ENCODE measurements at regions not wholly inside any gene's neighbourhood (a gene's known extent, or its start where the extent isn't known, plus 50 kb on each side); places are given as distances from the start of the nearest gene placed in this dataset.

DNA sequence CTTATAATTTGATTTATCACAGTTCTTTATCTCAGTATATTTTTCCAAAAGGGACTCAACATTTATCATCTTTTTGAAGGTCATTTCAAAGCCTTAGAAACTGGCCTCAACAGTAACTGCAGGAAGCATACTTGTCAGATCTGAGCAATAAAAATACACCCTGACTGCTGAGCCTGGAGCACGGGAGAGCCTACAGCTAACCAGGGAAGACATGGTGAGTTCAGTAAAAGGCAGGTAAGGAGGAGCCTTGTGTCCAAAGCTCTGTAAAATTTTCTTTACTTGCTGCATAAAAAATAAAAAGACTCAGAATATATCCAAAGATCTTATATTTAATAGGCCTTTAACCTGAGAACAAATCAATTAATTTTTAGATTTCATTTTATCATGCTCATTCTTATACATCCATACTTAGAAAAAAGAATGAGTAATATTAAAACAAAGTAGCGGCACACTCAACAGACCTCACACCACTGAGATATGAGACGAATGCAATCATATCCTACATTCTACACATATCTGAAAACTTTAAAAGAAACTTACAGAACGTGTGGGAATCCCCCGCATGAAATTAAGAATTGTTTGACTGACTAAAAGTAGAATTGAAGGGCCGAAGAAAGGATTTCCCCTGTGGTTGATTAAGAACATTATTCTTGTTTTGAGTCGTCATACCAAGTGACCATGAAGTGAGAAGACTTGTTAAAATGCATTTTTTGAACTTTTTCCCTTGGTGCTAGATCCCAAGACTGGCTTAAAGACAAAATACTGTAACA is 296.4 kb upstream of the MKLN1 start:
- TF ChIP-seq, protein P1, sequence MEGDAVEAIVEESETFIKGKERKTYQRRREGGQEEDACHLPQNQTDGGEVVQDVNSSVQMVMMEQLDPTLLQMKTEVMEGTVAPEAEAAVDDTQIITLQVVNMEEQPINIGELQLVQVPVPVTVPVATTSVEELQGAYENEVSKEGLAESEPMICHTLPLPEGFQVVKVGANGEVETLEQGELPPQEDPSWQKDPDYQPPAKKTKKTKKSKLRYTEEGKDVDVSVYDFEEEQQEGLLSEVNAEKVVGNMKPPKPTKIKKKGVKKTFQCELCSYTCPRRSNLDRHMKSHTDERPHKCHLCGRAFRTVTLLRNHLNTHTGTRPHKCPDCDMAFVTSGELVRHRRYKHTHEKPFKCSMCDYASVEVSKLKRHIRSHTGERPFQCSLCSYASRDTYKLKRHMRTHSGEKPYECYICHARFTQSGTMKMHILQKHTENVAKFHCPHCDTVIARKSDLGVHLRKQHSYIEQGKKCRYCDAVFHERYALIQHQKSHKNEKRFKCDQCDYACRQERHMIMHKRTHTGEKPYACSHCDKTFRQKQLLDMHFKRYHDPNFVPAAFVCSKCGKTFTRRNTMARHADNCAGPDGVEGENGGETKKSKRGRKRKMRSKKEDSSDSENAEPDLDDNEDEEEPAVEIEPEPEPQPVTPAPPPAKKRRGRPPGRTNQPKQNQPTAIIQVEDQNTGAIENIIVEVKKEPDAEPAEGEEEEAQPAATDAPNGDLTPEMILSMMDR (IDR thresholded peaks at IDR 0.05): no peak
- no peak for TF ChIP-seq POLR2A (IDR thresholded peaks at IDR 0.05)
